ENCODE measurements at regions not wholly inside any gene's neighbourhood (a gene's known extent, or its start where the extent isn't known, plus 50 kb on each side); places are given as distances from the start of the nearest gene placed in this dataset.
"Not testable (repeated sequence)": the region's sequence is repeated elsewhere in the genome, so short reads cannot be mapped to it uniquely, and the experiment has no call there.

DNA sequence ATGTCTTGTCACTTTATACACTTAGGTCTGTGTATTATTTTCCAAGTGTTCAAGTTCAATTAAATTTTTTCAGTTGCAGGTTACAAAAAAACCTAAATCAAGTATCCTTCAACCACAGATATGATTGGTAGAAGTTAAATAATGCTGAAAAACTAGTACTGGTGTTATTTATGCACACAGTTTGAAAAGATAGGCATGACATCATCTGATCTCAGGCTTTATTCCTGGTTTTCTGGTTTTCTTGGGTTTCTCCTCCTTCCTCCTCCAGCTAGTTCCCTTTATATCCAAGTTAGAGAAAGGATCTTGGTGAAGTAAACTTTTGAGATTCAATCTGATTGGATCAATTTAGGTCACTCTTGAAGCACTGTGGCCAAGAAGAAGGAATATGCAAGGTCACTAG lies 1201.1 kb upstream of the B3GALT2 start:
- no peak for DNase-seq

DNA sequence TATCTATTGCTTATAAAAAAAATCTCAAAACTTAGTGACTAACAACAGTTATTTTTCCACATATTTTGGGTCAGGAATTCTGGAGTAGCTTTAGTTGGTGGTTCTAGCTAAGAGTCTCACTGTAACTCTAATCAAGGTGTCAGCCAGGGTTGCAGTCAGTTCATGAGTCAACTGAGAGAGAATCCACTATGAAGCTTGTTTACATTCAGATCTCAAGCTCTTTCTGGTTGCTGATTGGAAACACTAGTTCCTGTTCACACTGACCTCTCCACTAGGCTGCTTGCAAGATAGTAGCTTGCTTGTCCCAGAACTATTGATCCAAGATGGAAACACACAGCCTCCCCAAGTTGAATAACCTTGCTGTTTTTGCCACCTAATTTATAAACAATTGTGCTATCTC lies 1192.1 kb upstream of the B3GALT2 start:
- no peak for DNase-seq

DNA sequence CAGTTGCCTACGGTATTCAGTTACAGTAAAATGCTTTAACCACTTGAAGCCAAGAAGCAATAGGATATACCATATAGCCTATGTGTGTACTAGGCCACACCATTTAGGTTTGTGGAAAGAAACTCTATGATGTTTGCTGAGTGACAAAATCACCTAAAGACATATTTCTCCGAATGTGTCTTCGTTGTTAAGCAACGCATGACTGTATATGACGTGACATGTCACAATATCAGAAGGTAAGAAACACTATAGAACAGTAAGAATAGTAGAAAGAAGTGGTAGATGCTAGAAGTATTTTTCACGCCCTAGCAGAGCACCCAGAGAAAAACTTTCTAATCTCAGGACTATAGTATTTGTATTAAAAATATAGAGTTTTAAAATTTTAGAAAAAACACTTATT lies 1188.2 kb upstream of the B3GALT2 start:
- DNase-seq, result no peak

DNA sequence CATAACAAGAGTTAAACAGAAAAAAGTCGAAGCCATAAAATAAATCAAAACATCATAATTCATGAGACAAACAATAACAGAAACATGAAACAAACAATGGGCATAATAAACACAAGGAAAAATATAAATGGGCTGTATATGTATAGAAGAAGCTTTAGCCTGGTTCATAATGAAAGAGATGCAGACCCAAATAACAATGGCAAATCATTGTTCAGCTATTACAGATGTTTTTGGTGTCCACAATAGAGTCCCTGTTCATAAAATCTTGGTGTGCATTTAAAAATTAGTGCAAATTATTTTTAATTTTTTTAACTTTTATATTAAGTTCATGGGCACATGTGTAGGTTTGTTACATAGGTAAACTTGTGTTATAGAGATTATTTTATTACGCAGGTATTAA lies 1185.9 kb upstream of the B3GALT2 start:
- no peak for DNase-seq

DNA sequence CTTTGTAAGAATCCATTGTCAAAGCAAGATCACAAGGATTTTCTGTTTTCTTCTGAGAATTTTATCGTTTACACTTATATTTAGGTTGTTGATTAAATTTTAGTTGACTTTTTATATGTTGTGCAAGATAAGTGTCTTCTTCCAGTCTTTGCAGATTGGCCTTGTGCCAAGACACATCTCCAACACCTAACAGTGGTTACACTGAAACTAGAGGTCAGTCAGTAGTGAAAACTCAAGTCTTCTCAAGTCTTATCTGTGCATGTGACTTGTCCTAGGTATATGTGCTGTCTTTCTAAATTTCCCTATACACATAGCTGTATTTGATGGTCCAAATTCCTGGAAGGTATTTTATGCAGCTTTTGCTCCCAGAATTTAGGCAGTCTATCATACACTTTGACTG lies 1183.2 kb upstream of the B3GALT2 start:
- DNase-seq, result no peak

DNA sequence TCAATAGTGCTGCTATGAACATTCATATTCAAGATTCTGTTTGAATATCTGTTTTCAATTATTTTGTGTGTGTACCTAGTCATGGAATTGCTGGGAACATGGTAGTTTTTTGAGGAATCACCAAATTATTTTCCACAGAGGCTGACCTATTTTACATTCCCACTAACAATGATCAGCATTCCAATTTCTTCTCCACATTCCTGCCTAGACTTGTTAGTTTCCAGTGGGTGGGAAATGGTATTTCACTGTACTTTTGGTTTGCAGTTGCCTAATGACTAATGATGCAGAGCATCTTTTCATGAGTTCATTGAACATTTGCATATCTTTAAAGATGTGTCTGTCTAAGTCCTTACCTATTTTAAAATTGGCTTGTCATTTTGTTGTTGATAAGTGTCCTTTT lies 1182.6 kb upstream of the B3GALT2 start:
- DNase-seq, result no peak

DNA sequence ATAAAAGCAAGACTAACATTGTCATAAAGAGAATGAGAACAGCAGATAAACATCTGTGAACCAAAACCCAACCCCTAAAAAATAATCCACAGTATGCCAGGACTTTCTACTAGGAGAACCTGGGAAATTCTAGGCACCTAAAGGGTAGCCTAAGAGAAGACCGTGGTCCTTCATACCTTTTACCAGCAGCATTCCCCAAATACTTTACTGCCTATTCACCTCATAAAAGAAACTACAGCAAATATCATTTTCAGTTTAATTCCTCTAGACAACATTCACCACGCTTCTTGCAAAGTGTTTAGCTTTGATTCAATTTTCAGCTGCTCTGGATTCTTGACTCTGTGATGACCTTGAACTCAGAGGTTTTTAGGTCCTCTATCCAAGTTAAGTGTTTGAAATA lies 1180.7 kb upstream of the B3GALT2 start:
- DNase-seq, result no peak

DNA sequence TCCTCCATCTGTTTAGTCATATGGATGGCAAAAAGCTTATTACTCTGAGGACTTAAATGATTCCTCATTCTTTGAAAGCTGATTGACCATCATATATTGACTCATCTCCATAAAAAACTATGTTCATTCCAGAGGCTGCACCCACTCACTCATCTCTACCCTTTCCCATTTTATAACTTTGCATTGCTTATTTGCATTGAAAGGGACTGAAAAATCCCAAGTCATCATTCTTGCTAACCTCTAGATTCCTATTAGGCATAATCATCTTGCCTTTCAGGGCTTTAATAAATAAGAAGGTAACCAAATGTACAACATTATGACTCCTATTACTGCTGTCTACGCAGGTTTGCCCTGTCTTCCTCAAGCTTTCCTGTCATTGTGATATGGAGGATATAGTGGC lies 1180.3 kb upstream of the B3GALT2 start:
- DNase-seq, result no peak

DNA sequence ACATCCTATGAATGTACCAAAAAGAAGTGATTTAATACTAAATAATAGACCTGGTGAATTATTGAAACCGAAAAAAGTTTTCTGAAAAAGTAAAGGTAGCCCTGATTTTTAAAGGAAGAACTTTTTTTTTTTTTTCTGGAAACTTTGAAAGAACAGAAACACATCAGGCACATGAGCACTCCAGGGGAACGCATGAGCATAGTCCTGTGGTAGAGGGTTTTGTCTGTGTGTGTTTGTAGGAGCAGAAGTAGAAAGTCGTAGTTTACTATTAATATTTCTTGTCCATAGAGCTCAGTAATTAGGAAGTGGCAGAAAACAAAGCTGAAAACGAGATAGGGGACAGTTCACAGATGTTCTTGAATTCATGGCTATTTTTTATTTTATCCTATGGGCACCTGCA lies 1175.9 kb upstream of the B3GALT2 start:
- DNase-seq, result no peak

DNA sequence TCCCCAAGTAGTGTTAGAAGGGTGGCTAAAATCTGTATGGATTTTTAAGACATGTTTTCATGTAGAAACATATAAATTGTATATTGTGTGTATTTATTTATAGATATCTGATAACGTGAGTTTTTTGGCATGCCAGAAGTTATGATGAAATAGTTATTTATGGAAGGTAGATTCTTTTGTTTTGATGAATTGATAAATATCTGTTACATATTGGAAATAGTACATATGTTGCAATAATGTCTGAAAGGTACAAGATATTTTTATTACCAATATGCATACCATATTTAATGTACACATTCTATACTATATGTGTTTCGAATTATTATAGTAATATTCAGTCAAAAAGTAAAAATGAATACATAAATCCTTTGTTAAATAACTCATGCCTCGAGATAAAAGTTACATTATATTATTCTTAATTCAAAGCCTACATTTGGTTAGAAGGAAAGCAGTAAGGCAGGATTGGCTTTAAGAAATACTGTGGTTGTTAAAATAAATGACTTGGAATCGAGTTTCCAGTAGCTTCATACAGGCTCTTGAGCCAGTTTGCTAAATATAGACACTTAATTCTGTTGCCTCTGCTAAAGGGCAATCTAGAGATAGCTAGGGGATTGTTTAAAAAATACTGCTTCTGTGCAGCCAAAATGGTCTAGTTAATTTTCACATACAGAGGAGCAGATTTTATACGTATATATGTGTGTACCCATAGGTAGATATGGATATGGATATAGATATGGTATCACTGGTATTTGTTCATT lies 1175.1 kb upstream of the B3GALT2 start:
- no peak for DNase-seq

DNA sequence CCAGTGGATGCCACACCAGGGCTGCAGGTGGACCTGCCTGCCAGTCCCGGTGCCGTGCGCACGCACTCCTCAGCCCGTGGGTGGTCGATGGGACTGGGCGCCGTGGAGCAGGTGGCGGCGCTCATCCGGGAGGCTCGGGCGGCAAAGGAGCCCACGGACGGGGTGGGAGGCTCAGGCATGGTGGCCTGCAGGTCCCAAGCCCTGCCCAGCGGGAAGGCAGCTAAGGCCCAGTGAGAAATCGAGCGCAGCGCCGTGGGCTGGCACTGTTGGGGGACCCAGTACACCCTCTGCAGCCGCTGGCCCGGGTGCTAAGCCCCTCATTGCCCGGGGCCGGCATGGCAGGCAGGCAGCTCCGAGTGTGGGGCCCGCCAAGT lies 1171.8 kb upstream of the B3GALT2 start:
- no peak for DNase-seq

DNA sequence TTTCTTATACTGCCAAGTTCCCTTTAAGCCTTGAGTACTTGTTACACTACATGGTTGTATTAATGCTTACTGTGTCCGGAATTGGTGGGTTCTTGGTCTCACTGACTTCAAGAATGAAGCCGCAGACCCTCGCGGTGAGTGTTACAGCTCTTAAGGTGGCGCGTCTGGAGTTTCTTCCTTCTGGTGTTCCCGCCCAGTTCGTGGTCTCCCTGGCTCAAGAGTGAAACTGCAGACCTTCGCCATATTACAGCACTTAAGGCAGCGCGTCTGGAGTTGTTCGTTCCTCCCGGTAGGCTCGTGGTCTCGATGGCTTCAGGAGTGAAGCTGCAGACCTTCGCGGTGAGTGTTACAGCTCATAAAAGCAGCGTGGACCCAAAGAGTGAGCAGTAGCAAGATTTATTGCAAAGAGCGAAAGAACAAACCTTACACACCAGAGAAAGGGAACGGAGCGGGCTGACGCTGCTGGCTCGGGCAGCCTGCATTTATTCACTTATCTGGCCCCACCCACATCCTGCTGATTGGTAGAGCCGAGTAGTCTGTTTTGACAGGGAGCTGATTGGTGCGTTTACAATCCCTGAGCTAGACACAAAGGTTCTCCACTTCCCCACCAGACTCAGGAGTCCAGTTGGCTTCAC lies 1171.3 kb upstream of the B3GALT2 start:
- DNase-seq, result not testable (repeated sequence)

DNA sequence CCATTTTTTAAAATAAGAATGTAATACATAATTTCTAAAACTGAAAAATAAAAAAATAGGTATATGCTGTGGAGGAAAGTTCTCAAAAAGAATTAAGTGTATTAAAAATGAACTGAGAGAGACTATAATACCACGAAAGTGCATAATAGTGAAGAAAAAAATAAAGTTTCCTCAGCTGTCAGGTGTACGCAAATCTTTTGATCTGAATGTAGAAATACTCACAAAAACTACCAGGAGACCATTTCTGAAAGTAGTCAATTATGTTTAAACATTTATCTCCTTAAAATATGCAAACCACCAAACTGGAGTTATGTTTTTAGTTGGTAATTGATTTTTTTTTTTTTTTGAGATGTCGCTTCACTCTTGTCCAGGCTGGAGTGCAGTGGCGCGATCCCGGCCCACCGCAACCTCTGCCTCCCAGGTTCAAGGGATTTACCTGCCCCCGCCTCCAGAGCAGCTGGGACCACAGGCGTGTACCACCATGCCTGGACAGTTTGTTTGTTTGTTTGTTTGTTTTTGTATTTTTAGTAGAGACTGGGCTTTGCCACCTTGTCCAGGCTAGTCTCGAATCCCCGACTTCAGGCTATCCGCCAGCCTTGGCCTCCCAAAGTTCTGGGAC lies 1169.2 kb upstream of the B3GALT2 start:
- DNase-seq, result no peak

DNA sequence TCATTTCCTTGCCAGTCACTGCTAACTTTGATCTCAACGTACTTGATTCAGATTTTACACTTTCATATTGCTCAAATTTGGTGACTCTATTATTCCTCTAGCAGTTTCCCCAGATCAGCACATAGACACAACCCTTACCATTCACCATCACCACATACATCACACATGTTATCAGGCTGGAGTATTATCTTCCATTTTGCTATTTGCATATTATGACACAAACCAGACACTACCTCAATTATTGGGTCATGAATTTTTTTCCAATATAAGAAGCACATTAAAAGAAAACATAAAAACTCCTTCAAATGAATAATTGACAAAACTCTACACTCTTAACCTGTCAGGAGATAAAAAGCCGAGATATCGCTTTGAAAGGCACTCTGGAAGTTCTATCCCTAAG lies 1166.7 kb upstream of the B3GALT2 start:
- DNase-seq, result no peak

DNA sequence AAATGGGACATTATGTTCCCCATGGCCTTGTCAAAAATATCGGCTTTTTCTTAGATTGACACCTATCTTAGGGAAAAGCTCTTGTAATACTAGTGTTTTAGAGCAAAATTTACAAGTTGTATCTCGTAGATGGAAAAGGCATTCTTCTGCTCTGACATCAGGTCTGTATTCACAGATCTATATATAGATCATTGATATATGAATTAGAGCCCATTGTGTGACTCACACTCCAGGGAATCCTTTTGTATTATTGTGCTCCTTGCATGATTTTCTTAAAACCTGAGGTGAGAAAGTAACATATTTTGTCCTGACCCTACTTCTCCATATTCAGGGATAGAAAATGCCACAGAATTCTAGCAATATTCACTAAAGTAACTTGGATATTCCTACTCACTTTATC lies 1160.8 kb upstream of the B3GALT2 start:
- DNase-seq, result no peak

DNA sequence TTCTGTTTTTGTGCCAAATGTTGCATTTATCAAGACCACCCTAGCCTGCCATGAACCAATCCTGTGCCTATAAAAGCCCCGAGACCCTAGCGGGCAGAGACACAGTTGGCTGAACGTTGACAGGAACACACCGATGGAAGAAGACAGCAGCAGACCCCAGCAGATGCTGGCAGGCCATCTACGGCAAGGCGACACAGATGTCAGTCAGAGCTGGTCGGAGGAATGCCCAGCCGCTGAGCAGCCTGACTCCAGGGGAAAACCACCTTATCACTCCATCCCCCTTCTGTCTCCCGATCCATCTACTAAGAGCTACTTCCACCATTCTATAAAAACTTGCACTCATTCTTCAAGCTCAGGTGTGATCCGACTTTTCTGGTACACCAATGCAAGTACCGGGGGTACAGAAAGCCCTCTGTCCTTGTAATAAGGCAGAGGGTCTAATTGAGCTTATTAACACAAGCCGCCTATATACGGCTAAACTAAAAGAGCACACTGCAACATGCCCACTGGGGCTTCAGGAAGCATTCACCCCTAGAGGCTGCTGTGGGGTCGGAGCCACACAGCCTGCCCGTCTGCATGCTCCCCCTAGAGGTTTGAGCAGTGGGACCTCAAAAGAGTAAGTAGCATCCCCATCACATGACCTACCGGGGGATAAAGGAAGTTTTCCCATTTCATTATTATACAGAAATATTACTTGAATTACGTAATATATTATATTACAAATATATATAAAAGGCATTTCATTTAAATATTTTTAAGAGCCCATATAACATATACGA lies 1156.3 kb upstream of the B3GALT2 start:
- DNase-seq, result no peak

DNA sequence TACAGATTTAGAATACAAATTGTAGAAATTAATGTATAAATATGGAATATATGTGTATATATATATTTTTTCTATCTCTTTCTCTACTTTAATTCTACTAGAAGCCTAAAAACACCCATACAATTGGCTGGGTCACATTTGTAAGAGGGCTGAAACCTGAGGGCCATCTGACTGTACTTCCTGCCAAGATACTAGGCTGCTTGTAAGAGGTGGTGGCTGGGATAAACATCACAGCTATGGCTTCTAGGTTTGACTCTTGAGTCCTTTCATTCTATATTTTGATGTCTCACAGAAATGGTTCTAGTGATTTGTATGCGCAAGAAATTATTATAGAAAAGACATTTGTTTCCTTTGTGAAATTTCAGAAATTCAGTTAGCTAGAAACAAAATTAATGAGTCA lies 1155.2 kb upstream of the B3GALT2 start:
- DNase-seq, result no peak

DNA sequence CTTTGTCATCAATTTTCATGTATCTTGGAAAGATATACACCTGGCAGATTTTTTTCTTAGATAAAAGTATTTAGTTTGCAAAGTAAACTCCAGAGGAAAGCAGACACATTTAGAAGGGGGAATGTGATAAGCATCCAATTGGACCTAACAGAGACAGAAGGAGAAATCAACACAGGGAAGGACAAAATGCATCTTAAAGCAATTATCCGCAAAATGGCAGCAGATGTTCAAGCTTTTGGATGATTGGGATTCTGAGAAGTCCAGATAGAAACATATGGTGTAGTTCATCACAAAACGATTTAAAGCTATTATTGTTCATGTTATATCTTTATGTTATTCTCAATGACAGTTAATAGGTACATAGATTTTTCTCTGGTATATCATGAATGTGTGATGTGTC lies 1153.1 kb upstream of the B3GALT2 start:
- no peak for DNase-seq

DNA sequence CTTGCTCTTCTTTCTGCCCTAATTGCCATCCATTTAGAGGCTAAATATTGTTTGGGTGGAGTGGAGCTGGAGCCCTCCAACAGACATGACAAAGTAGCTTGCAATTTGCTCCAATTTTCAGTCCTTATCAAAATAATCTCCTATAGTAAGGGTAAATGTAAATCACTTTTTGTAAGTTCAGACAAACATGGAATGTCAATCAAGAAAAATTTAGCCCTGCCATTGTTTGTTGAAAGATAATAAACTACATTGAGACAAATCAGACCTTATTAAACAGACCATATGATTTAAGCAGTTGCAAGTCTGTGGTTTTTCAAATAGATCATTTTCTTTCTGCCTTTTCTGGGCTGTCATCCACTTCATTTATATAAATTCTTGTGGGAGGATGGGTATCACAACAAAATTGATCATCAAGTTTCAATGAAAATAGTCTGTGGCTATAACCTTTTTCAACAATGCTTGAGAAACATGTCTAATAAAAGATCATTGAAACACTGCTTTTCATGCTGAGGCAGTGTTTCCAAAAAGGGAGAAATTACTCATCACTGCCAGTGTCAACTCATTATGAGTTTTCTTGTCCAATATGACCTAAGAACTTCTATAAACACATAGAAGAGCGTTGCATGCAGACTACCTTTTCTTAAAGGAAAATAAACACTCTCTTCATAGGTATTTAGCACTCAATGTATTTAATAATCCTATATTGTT lies 1152.0 kb upstream of the B3GALT2 start:
- no peak for DNase-seq

DNA sequence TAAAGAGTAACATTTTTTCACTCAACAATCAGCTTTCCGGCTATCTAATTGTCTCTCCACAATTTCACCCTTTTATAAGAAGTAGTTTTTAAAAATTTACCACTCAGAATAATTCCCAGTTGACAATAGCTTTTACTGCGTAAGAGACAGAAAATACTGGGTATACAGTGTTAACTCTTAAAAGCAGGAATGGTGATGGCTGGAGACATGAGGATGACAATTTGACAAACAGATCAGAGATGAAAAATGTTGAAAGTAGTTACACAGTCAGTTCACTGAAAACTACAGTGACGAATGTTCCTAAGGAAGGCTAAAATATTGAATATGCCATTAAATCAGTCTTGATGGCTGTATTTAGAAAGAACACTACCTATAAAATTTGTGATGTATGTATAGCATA lies 1146.8 kb upstream of the B3GALT2 start:
- DNase-seq, result no peak

DNA sequence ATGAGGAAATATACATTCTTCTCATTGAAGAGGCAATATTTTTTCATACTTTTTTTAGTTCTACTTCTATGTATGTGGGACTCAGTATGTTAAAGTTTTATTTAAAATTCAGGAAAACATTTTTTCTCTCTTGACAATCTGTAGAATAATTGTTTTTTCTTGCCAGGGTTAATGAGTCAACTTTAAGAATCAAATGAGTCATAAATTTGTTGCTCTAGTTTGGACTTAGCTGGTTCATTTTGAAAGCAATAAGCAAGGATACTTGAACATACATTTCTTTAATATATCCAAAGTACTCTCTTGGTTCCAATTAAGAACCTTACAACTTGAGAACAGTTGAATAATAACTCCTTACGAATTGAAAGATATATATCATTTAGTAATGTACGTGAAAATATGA lies 1145.3 kb upstream of the B3GALT2 start:
- no peak for DNase-seq

DNA sequence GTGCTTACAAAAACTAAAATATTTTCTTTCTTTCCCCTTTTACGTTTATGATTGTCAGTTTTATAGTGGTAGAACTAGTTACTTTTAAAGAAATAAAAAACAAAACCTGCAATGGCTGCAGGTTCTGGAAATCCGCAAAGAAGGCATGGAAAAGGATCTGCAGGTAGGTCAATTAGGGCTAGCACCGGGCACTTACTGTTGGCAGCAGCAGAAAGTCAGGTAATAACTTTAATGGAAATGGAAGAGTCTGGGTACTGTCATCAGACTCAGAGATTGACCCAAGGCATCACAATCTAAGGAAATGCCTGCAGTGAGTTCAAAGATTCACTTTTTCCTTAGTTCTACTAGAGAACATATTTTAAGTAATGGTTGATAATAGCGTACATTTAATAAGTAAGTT lies 1136.3 kb upstream of the B3GALT2 start:
- DNase-seq, result no peak

Data from left kidney (tissue), 1 donor.